ENCODE measurements at regions not wholly inside any gene's neighbourhood (a gene's known extent, or its start where the extent isn't known, plus 50 kb on each side); places are given as distances from the start of the nearest gene placed in this dataset.

- TF ChIP-seq CTCF (IDR thresholded peaks at IDR 0.05 in 8 of 11, conservative IDR thresholded peaks at IDR 0.05 in 3 of 11) (no peak), POLR2AphosphoS5 (IDR thresholded peaks at IDR 0.05) (no peak), POLR2A (IDR thresholded peaks at IDR 0.05) (no peak)
These were observed 84.9 kb downstream of the EDEM1 start for GRCh38 chr3:5272387-5272786.

All from spleen (tissue), 7 donors.